GM12891 (cell line): ENCODE measurements at regions not wholly inside any gene's neighbourhood (a gene's known extent, or its start where the extent isn't known, plus 50 kb on each side); places are given as distances from the start of the nearest gene placed in this dataset.

Source experiments
- DNase-seq: peaks from one replicate; pipeline ENCODE4 v3.0.0; 2011; ENCODE audit warnings: low spot score; ENCODE audit not compliant: insufficient read length
- FAIRE-seq: peaks from 2 replicates; lab custom pipeline; 2011; peaks lifted over from hg19 to GRCh38; lab: Jason Lieb, UNC
- PAX5 ChIP-seq: IDR thresholded peaks from 2 replicates; pipeline ENCODE4 v1.6.1; 2011; ENCODE audit warnings: low read length, moderate library complexity, mild to moderate bottlenecking; ENCODE audit not compliant: insufficient read depth, severe bottlenecking
- POLR2A ChIP-seq: IDR thresholded peaks from 2 replicates; pipeline ENCODE4 v1.6.1; 2011; ENCODE audit warnings: low read depth, low read length, control low read depth
- POLR2AphosphoS5 ChIP-seq: IDR thresholded peaks from 2 replicates; pipeline ENCODE4 v1.6.1; 2011; ENCODE audit warnings: low read depth, low read length, control low read depth
- POU2F2 ChIP-seq: IDR thresholded peaks from 2 replicates; pipeline ENCODE4 v1.6.1; 2011; ENCODE audit warnings: low read depth, mild to moderate bottlenecking, control low read depth, low read length, moderate library complexity
- SPI1 ChIP-seq: IDR thresholded peaks from 2 replicates; pipeline ENCODE4 v1.6.1; 2011; ENCODE audit warnings: low read depth, low read length, control low read depth
- TAF1 ChIP-seq: IDR thresholded peaks from 2 replicates; pipeline ENCODE4 v1.6.1; 2011; ENCODE audit warnings: low read depth, low read length, control low read depth

- DNase-seq (no peak), FAIRE-seq (no peak)
- no peak for TF ChIP-seq SPI1
- no peak for TF ChIP-seq PAX5
- no peak for TF ChIP-seq POU2F2
- no peak for TF ChIP-seq POLR2AphosphoS5
- TF ChIP-seq TAF1: no peak
- no peak for TF ChIP-seq POLR2A
These were observed 435.6 kb downstream of the GPM6A start for GRCh38 chr4:175376287-175376977.

GRCh38 chr4:175377203-175377602, 434.9 kb downstream of the GPM6A start:
- FAIRE-seq: no peak
- TF ChIP-seq POLR2AphosphoS5 (no peak), SPI1 (no peak), PAX5 (no peak), POU2F2 (no peak), TAF1 (no peak), POLR2A (no peak)
- no peak for DNase-seq

- no peak for DNase-seq
- TF ChIP-seq PAX5 (no peak), POU2F2 (no peak), POLR2A (no peak), POLR2AphosphoS5 (no peak), TAF1 (no peak)
- no peak for FAIRE-seq
These were observed 433.7 kb downstream of the GPM6A start for GRCh38 chr4:175378372-175378771.

- no peak for FAIRE-seq
- no peak for DNase-seq
- TF ChIP-seq PAX5 (no peak), SPI1 (no peak), POLR2A (no peak), POU2F2 (no peak), POLR2AphosphoS5 (no peak), TAF1 (no peak)
These were observed 431.2 kb downstream of the GPM6A start for GRCh38 chr4:175380841-175381240.

- FAIRE-seq: no peak
- DNase-seq: no peak
These were observed 426.3 kb downstream of the GPM6A start for GRCh38 chr4:175385797-175386196.

GRCh38 chr4:175386776-175387507, 425.1 kb downstream of the GPM6A start:
- TF ChIP-seq POU2F2 (no peak), SPI1 (no peak)
- FAIRE-seq (no peak), DNase-seq (no peak)

More at GRCh38 chr4:175385797-175386196, 426.3 kb downstream of the GPM6A start:
- TF ChIP-seq SPI1 (no peak), PAX5 (no peak), POLR2AphosphoS5 (no peak), POLR2A (no peak), POU2F2 (no peak), TAF1 (no peak)

GRCh38 chr4:175394208-175394607, 417.9 kb downstream of the GPM6A start:
- DNase-seq: no peak
- FAIRE-seq: no peak
- no peak for TF ChIP-seq POLR2A
- TF ChIP-seq TAF1: no peak
- TF ChIP-seq SPI1: no peak
- TF ChIP-seq POU2F2: no peak
- TF ChIP-seq POLR2AphosphoS5: no peak
- TF ChIP-seq PAX5: no peak

GRCh38 chr4:175405961-175406360, 406.1 kb downstream of the GPM6A start:
- FAIRE-seq (no peak), DNase-seq (no peak)
- TF ChIP-seq SPI1: no peak
- no peak for TF ChIP-seq POU2F2
- no peak for TF ChIP-seq POLR2A

GRCh38 chr4:175407926-175408325, 404.1 kb downstream of the GPM6A start:
- DNase-seq: no peak
- no peak for TF ChIP-seq SPI1
- FAIRE-seq: no peak

GRCh38 chr4:175411251-175411650, 400.8 kb downstream of the GPM6A start:
- FAIRE-seq (no peak), DNase-seq (no peak)
- no peak for TF ChIP-seq TAF1
- no peak for TF ChIP-seq POLR2AphosphoS5
- TF ChIP-seq POLR2A: no peak
- no peak for TF ChIP-seq PAX5
- no peak for TF ChIP-seq SPI1
- no peak for TF ChIP-seq POU2F2
